Mesenchymal stem cell (in vitro differentiated cells and primary cell): ENCODE measurements at regions not wholly inside any gene's neighbourhood (a gene's known extent, or its start where the extent isn't known, plus 50 kb on each side); places are given as distances from the start of the nearest gene placed in this dataset.
A peak's percentile ranks its signal among the peaks of the same experiment; 100 is the strongest.

Experiments used
- DNase-seq: peaks from one replicate; pipeline ENCODE4 v3.0.0-alpha.2; 2013
- H2AFZ ChIP-seq: one replicate; pipeline ENCODE4 v1.6.1; 2013; ENCODE audit warnings: low read depth, mild to moderate bottlenecking, control low read depth, inconsistent platforms, low read length, moderate library complexity
- H2AK5ac ChIP-seq: 2 replicates; pipeline ENCODE4 v1.6.1; 2013; ENCODE audit warnings: low read length, moderate library complexity, mild to moderate bottlenecking, inconsistent platforms; ENCODE audit not compliant: severe bottlenecking
- H2BK120ac ChIP-seq: one replicate; pipeline ENCODE4 v1.6.1; 2013; ENCODE audit warnings: low read depth, mild to moderate bottlenecking, inconsistent platforms, low read length, moderate library complexity
- H2BK12ac ChIP-seq, 2 experiments: one replicate each; pipeline ENCODE4 v1.6.1; 2013; ENCODE audit warnings: inconsistent platforms in 2 of 2, low read length in 2 of 2, mild to moderate bottlenecking in 2 of 2, moderate library complexity in 2 of 2, control low read depth in 1 of 2
- H2BK15ac ChIP-seq: one replicate; pipeline ENCODE4 v1.6.1; 2013; ENCODE audit warnings: mild to moderate bottlenecking, low read depth, inconsistent platforms; ENCODE audit not compliant: poor library complexity, severe bottlenecking
- H2BK5ac ChIP-seq: 2 replicates; pipeline ENCODE4 v1.6.1; 2013; ENCODE audit warnings: low read depth, mild to moderate bottlenecking, low read length, control low read depth, inconsistent platforms; ENCODE audit not compliant: poor library complexity, severe bottlenecking
- H3K14ac ChIP-seq, 2 experiments: one replicate each; pipeline ENCODE4 v1.6.1; 2013; ENCODE audit warnings: inconsistent platforms in 2 of 2, low read length in 2 of 2, control low read depth in 1 of 2, mild to moderate bottlenecking in 1 of 2, moderate library complexity in 1 of 2
- H3K18ac ChIP-seq, 2 experiments: one replicate each; pipeline ENCODE4 v1.6.1; 2013; ENCODE audit warnings: inconsistent platforms in 2 of 2, low read length in 2 of 2, control low read depth in 1 of 2, low read depth in 1 of 2, mild to moderate bottlenecking in 1 of 2
- H3K23ac ChIP-seq, 2 experiments: one replicate each; pipeline ENCODE4 v1.6.1; 2013; ENCODE audit warnings: inconsistent platforms in 2 of 2, low read length in 2 of 2, mild to moderate bottlenecking in 2 of 2, moderate library complexity in 2 of 2, control low read depth in 1 of 2
- H3K27ac ChIP-seq: 2 replicates; pipeline ENCODE4 v1.5.1; 2013; ENCODE audit warnings: mild to moderate bottlenecking, moderate library complexity, low read length, control low read depth, inconsistent platforms; ENCODE audit not compliant: poor library complexity, severe bottlenecking
- H3K27me3 ChIP-seq, 2 experiments: 2 replicates each; pipeline versions ENCODE4 v1.6.1 to v1.7.0; 2013; ENCODE audit warnings: low read length in 2 of 2, mild to moderate bottlenecking in 2 of 2, moderate library complexity in 2 of 2, control low read depth in 1 of 2, inconsistent platforms in 1 of 2; ENCODE audit not compliant: control insufficient read depth in 1 of 2, insufficient read depth in 1 of 2
- H3K36me3 ChIP-seq, 2 experiments: 2 replicates each; pipeline versions ENCODE4 v1.6.1 to v1.7.0; 2013; ENCODE audit warnings: low read length in 2 of 2, control low read depth in 1 of 2, inconsistent platforms in 1 of 2, low read depth in 1 of 2, mild to moderate bottlenecking in 1 of 2; ENCODE audit not compliant: insufficient read depth in 2 of 2, control insufficient read depth in 1 of 2
- H3K4ac ChIP-seq, 2 experiments: one replicate each; pipeline ENCODE4 v1.6.1; 2013; ENCODE audit warnings: inconsistent platforms in 2 of 2, low read length in 2 of 2, mild to moderate bottlenecking in 2 of 2, moderate library complexity in 2 of 2, control low read depth in 1 of 2, low read depth in 1 of 2
- H3K4me1 ChIP-seq: 2 replicates; pipeline ENCODE4 v1.6.1; 2013; ENCODE audit warnings: low read depth, low read length, control low read depth; ENCODE audit not compliant: control insufficient read depth, insufficient read depth
- H3K4me2 ChIP-seq: 2 replicates; pipeline ENCODE4 v1.6.1; 2013; ENCODE audit warnings: low read length, mild to moderate bottlenecking, inconsistent platforms; ENCODE audit not compliant: poor library complexity, severe bottlenecking
- H3K4me3 ChIP-seq, 2 experiments: 2 replicates each; pipeline versions ENCODE4 v1.5.1 to v1.7.0; 2013; ENCODE audit warnings: low read length in 2 of 2, mild to moderate bottlenecking in 2 of 2, control low read depth in 1 of 2, low read depth in 1 of 2; ENCODE audit not compliant: insufficient read depth in 1 of 2
- H3K79me1 ChIP-seq: replicated peaks from 2 replicates; pipeline ENCODE4 v1.6.1; 2013; ENCODE audit warnings: mild to moderate bottlenecking, control low read depth, low read length, inconsistent platforms; ENCODE audit not compliant: poor library complexity, severe bottlenecking
- H3K9ac ChIP-seq: 2 replicates; pipeline ENCODE4 v1.7.0; 2013; ENCODE audit warnings: mild to moderate bottlenecking, low read length, moderate library complexity
- H3K9me3 ChIP-seq: 2 replicates; pipeline ENCODE4 v1.7.0; 2013; ENCODE audit warnings: mild to moderate bottlenecking, low read length; ENCODE audit not compliant: control insufficient read depth
- H4K8ac ChIP-seq: one replicate; pipeline ENCODE4 v1.6.1; 2013; ENCODE audit warnings: inconsistent platforms, mild to moderate bottlenecking, low read length, moderate library complexity
- H4K91ac ChIP-seq: one replicate; pipeline ENCODE4 v1.6.1; 2013; ENCODE audit warnings: mild to moderate bottlenecking, low read length, inconsistent platforms
- WGBS: methylation state at CpG from one replicate; pipeline ENCODE4 v1.1.7; 2013; ENCODE audit warnings: mixed read lengths; 5-methylcytosine and 5-hydroxymethylcytosine counted together

DNA sequence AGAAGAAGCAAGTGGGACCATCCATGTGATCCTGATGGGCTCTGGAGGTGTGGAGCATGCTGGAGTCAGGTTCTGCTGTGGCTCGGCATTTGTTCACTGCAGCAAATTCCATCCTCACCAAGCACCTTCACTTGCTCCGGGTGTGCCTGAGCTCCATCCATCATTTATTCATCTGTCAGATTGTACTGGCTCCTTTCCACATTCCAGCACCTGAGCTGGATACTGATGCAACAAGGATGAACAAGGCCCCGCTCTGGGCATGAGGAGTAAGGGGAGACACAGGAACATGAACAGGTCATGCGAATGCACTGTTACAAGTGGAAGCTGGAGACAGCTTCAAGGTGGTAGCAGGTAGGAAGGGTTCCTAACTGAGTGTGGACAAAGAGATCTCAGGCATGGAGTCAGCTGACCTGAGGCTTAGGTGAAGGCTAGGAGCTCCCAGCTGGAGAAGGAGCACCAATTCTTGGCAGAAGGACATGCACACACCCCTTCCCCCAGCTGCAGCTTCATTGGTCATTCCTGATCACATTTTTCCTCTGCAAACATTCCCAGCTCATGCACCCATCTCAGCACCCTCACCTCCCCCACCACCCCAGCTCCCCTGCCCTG is 133.7 kb upstream of the ZMIZ1 start:
- Histone ChIP-seq H3K4me3 (no peak overlapping the region), H3K79me1 (no peaks in the 10 kb centered on the region), H4K8ac (peak overlapping the region; percentile 38), H3K36me3 (no peaks in the 10 kb centered on the region), H2AFZ (no peak overlapping the region), H3K27ac (no peak overlapping the region), H2BK15ac (no peak overlapping the region), H3K9ac (no peak overlapping the region), H3K4me1 (peaks cover 43% of the 10 kb centered on the region), H2BK12ac (peak overlapping the region in 1 of 2 experiments; percentile 45), H3K14ac (no peak overlapping the region), H2BK120ac (no peak overlapping the region), H3K9me3 (no peaks in the 10 kb centered on the region), H4K91ac (no peak overlapping the region), H2AK5ac (no peak overlapping the region), H3K18ac (peak overlapping the region in 1 of 2 experiments; percentile 6), H3K4ac (no peak overlapping the region), H3K23ac (no peak overlapping the region), H3K4me2 (no peak overlapping the region), H2BK5ac (no peak overlapping the region), H3K27me3 (peaks cover 0 to 22% of the 10 kb centered on the region in 2 experiments)
- DNase-seq, result no peak
- WGBS, result 91% methylated on average over 4 of the region's 4 CpGs

DNA sequence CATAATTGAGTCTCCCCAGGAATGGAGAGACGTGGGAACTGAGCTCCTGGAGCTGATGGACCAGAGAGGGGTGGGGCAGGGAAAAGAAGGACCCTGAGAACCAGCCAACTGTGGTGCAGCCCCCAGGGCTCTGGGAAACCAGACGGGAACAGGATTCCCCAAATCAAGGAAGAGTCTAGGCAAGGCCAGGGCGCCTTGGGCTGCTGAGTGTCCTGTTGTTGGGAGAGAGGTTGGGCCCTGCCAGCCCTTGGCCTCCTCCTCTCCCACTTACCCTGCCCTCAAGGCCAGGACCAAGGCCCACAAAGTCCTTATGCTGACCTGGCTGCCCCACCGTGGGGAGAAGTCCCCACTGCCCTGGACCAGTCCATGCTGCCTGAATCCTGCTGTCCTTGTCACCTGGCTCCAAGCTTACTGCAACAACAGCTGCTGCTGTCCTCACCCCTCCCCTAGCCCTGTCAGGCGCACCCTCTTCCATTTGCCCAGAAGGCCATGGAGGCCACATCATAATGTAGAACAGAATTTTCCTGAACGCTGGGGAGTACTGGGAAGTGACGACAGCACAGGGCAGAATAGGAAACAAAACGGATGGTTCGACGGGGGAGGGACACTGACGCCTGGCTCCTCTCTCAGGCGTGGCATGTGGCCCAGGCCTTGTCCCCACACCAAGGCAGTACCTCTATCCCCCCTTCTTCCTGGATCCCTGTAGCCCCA is 132.9 kb upstream of the ZMIZ1 start:
- H3K27me3 ChIP-seq, result peaks cover 0 to 22% of the 10 kb centered on the region in 2 experiments
- no peak overlapping the region for H3K27ac ChIP-seq
- H3K18ac ChIP-seq, result peak overlapping the region; percentile 30 to 56
- H2AK5ac ChIP-seq, result no peak overlapping the region
- H2BK120ac ChIP-seq, result peak overlapping the region; percentile 0
- peak overlapping the region in 1 of 2 experiments; percentile 53 for H3K14ac ChIP-seq
- no peak overlapping the region for H2BK5ac ChIP-seq
- WGBS, result 91% methylated on average over 12 of the region's 12 CpGs
- H3K36me3 ChIP-seq, result no peaks in the 10 kb centered on the region
- no peak overlapping the region for H3K23ac ChIP-seq
- no peak for DNase-seq
- H3K4ac ChIP-seq, result peak overlapping the region in 1 of 2 experiments; percentile 7
- H2BK15ac ChIP-seq, result peak overlapping the region; percentile 87
- peaks cover 39% of the 10 kb centered on the region for H3K4me1 ChIP-seq
- no peak overlapping the region for H3K4me3 ChIP-seq
- no peaks in the 10 kb centered on the region for H3K79me1 ChIP-seq
- peak overlapping the region; percentile 89 for H4K91ac ChIP-seq
- no peaks in the 10 kb centered on the region for H3K9me3 ChIP-seq
- no peak overlapping the region for H3K9ac ChIP-seq
- peak overlapping the region; percentile 20 to 94 for H2BK12ac ChIP-seq
- H3K4me2 ChIP-seq, result no peak overlapping the region
- H2AFZ ChIP-seq, result no peak overlapping the region
- peak overlapping the region; percentile 21 for H4K8ac ChIP-seq

DNA sequence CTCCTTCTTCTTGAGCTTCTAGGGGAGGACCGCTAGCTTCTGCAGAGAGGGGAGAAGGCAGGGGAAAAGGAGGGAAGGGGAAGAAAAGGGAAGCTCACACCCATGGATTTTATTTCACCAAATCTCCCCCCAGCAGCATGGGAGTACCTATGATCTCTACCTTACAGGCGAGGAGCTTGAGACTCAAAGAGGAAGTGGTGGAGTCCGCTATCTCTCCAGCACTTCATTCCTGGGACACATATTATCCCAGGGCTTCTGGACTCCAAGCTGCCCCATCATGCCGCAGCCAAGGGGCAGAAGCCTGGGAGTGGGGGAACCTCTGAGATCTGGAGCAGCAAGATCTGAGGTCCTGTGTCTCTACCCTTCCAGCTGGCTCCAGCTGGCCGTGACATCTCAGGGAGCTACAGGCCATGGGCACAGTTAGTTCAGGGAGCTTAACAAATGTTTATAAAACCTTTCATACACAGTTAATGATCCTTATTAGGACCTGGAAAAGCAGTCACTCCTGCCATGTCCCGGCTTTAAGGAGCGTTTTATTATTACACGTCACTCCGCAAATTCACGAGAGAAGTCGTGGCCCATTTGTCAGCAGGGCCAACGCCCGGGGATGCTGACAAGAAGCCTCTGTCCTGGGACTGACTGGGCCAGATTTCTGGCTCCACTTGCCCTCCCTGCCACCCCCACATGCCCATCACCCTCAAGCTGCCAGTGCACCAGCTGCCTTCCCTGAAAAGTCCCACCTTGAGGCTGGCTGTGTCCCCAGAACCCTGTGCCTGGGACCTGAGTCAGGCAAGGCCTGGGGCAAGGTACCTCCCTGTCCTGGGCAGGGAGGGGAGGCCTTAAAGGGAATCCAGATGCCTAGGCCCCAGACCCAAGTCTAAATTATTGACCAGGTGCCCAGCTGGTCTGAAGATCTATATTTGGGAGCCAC is 132.1 kb upstream of the ZMIZ1 start:
- peaks cover 0 to 22% of the 10 kb centered on the region in 2 experiments for H3K27me3 ChIP-seq
- peak overlapping the region; percentile 23 to 73 for H3K18ac ChIP-seq
- H3K9ac ChIP-seq, result no peak overlapping the region
- no peaks in the 10 kb centered on the region for H3K9me3 ChIP-seq
- no peak overlapping the region for H2AFZ ChIP-seq
- peak overlapping the region; percentile 12 for H2BK120ac ChIP-seq
- peak overlapping the region; percentile 7 to 56 for H3K4ac ChIP-seq
- H3K36me3 ChIP-seq, result no peaks in the 10 kb centered on the region
- peak overlapping the region; percentile 28 for H2AK5ac ChIP-seq
- H3K27ac ChIP-seq, result no peak overlapping the region
- WGBS, result 87% methylated on average over 12 of the region's 13 CpGs
- peak overlapping the region; percentile 29 for H2BK15ac ChIP-seq
- H4K91ac ChIP-seq, result peak overlapping the region; percentile 89
- peak overlapping the region in 1 of 2 experiments; percentile 86 for H3K14ac ChIP-seq
- no peak overlapping the region for H3K23ac ChIP-seq
- H3K4me3 ChIP-seq, result no peak overlapping the region
- H3K4me2 ChIP-seq, result no peak overlapping the region
- peak; percentile 66 for DNase-seq
- H2BK5ac ChIP-seq, result no peak overlapping the region
- H3K4me1 ChIP-seq, result peaks cover 33% of the 10 kb centered on the region
- H3K79me1 ChIP-seq, result no peaks in the 10 kb centered on the region
- H2BK12ac ChIP-seq, result peak overlapping the region; percentile 60 to 94
- H4K8ac ChIP-seq, result peak overlapping the region; percentile 1
